Tibial nerve (tissue), 4 donors: ENCODE measurements at regions not wholly inside any gene's neighbourhood (a gene's known extent, or its start where the extent isn't known, plus 50 kb on each side); places are given as distances from the start of the nearest gene placed in this dataset.

Source experiments
- DNase-seq, 2 donors: peaks; one replicate each; pipeline ENCODE4 v3.0.0-alpha.2; 2019; ENCODE audit warnings: low spot score in 2 of 2
- H3K27ac ChIP-seq, 4 donors: fragments of 200-600 bp; sonication (generic) in 3 of 4; one replicate each; pipeline ENCODE4 v1.5.1; 2017 to 2019; ENCODE audit warnings: mild to moderate bottlenecking in 1 of 4
- H3K27me3 ChIP-seq, 2 donors: fragments of 200-600 bp; sonication (generic) in 1 of 2; one replicate each; pipeline versions ENCODE4 v1.5.1 to v1.6.0; 2017 to 2019
- H3K36me3 ChIP-seq, 3 donors: fragments of 200-600 bp; sonication (generic); one replicate each; pipeline ENCODE4 v1.5.1; 2018 to 2019
- H3K4me1 ChIP-seq, 4 donors: fragments of 200-600 bp; sonication (generic) in 3 of 4; one replicate each; pipeline ENCODE4 v1.5.1; 2017 to 2019
- H3K4me3 ChIP-seq, 4 donors: fragments of 200-600 bp; sonication (generic) in 3 of 4; one replicate each; pipeline ENCODE4 v1.5.1; 2017 to 2019; ENCODE audit warnings: mild to moderate bottlenecking in 1 of 4, moderate library complexity in 1 of 4
- H3K9me3 ChIP-seq, 4 donors: fragments of 200-600 bp; sonication (generic) in 3 of 4; one replicate each; pipeline ENCODE4 v1.5.1; 2017 to 2019
- CTCF ChIP-seq, 5 experiments: fragments of 200-600 bp in 3 of 5; fragments of 450-650 bp in 2 of 5; sonication (generic) in 3 of 5; IDR thresholded peaks; one replicate each; pipeline ENCODE4 v1.5.1; 2016 to 2019; ENCODE audit warnings: antibody characterized with exemption in 5 of 5, mild to moderate bottlenecking in 3 of 5, moderate library complexity in 2 of 5
- EP300 ChIP-seq, 2 donors: sonication (generic); formaldehyde crosslinking; IDR thresholded peaks; one replicate each; pipeline ENCODE4 v1.6.1; 2017; ENCODE audit warnings: antibody characterized with exemption in 2 of 2, mild to moderate bottlenecking in 1 of 2
- POLR2A ChIP-seq, 2 donors: fragments of 450-650 bp; IDR thresholded peaks; one replicate each; pipeline ENCODE4 v1.6.1; 2017; ENCODE audit warnings: antibody characterized with exemption in 2 of 2, mild to moderate bottlenecking in 2 of 2, moderate library complexity in 2 of 2
- WGBS, 2 donors: methylation state at CpG; one replicate each; pipeline ENCODE4 v1.1.5; 2018; 5-methylcytosine and 5-hydroxymethylcytosine counted together

GRCh38 chr5:68352166-68352565 is 136.6 kb downstream of the PIK3R1 start:
- H3K4me3 ChIP-seq, result no peak overlapping the region
- peaks cover 0 to 7% (median 0%) of the 10 kb centered on the region in 4 donors for H3K9me3 ChIP-seq
- H3K27me3 ChIP-seq, result no peaks in the 10 kb centered on the region
- DNase-seq, result no peak
- TF ChIP-seq CTCF (IDR thresholded peaks at IDR 0.05) (no peak), POLR2A (IDR thresholded peaks at IDR 0.05) (no peak), EP300 (IDR thresholded peaks at IDR 0.05) (no peak)
- H3K4me1 ChIP-seq, result no peaks in the 10 kb centered on the region
- 44 to 50% methylated on average over 3 of the region's 3 CpGs for WGBS, 2 donors
- H3K27ac ChIP-seq, result no peak overlapping the region
- H3K36me3 ChIP-seq, result no peaks in the 10 kb centered on the region

DNA sequence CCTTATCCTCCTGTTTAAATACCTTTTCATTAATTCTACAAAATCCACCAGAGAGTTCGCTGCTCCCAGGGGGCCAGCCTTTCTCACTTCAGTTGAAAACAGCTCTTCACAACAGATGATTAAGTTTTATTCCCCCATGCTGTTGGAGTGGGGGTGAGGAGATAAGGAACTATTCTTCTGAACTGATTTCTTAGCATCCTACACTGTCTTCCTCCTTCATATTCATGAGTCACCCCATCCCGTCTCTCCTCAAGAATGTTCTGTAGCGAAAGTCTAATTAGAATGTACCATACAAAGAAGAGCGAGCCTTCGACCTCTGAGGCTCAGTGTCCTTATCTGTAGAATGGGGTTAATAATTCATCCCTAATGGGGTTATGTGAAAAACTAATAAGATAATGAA is 138.0 kb downstream of the PIK3R1 start:
- 76 to 79% methylated on average over 5 of the region's 5 CpGs for whole genome bisulfite sequencing, 2 donors
- TF ChIP-seq CTCF (IDR thresholded peaks at IDR 0.05) (no peak), EP300 (IDR thresholded peaks at IDR 0.05) (no peak), POLR2A (IDR thresholded peaks at IDR 0.05) (no peak)
- no peak for DNase-seq
- H3K4me3 ChIP-seq, result no peak overlapping the region
- H3K9me3 ChIP-seq, result peaks cover 0 to under 1% (median 0%) of the 10 kb centered on the region in 4 donors
- no peak overlapping the region for H3K27ac ChIP-seq
- no peaks in the 10 kb centered on the region for H3K36me3 ChIP-seq
- no peaks in the 10 kb centered on the region for H3K4me1 ChIP-seq
- no peaks in the 10 kb centered on the region for H3K27me3 ChIP-seq

DNA sequence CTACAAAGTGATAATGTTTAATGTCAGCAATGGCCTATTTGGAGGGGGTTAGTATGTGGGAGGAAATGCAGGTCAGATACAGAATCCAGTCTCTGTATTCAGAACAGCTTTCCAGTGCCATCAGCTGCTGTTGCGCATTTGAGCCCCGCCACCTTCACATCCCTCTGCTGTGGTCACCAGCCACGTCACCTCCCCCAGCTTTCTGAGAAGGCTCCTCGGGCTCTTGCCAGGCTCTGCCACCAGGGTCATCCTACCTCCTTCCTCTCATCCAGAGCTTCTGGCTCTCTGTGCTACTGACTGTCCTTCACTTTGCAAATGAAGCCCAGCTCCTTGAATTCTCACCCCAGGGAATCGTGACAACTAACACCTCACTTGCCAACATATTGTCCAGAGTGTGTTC is 138.8 kb downstream of the PIK3R1 start:
- no peaks in the 10 kb centered on the region for H3K4me1 ChIP-seq
- H3K36me3 ChIP-seq, result no peaks in the 10 kb centered on the region
- 76 to 83% methylated on average over 5 of the region's 5 CpGs for WGBS, 2 donors
- no peak overlapping the region for H3K4me3 ChIP-seq
- H3K9me3 ChIP-seq, result no peaks in the 10 kb centered on the region
- no peak overlapping the region for H3K27ac ChIP-seq
- no peak for TF ChIP-seq CTCF (IDR thresholded peaks at IDR 0.05)
- TF ChIP-seq POLR2A (IDR thresholded peaks at IDR 0.05), result no peak
- no peak for TF ChIP-seq EP300 (IDR thresholded peaks at IDR 0.05)
- H3K27me3 ChIP-seq, result no peaks in the 10 kb centered on the region
- DNase-seq, result no peak

DNA sequence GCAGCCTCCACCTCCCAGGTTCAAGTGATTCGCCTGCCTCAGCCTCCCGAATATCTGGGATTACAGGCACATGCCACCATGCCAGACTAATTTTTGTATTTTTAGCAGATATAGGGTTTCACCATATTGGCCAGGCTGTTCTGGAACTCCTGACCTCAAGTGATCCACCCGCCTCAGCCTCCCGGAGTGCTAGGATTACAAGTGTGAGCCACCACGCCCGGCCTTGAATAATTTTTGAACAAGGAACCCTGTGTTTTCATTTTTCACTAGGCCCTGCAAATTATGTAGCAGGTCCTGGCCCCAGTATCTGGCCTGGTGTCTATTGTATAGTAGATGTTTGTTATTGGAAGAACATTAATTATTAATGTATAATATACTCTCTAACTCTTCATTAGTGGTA is 140.7 kb downstream of the PIK3R1 start:
- Histone ChIP-seq H3K4me1 (no peaks in the 10 kb centered on the region), H3K27me3 (no peaks in the 10 kb centered on the region), H3K27ac (no peak overlapping the region), H3K4me3 (no peak overlapping the region), H3K9me3 (no peaks in the 10 kb centered on the region), H3K36me3 (no peaks in the 10 kb centered on the region)
- no peak for DNase-seq
- TF ChIP-seq CTCF (IDR thresholded peaks at IDR 0.05) (no peak), EP300 (IDR thresholded peaks at IDR 0.05) (no peak), POLR2A (IDR thresholded peaks at IDR 0.05) (no peak)
- WGBS, 2 donors, result 81 to 82% methylated on average over 6 of the region's 6 CpGs

- TF ChIP-seq CTCF (IDR thresholded peaks at IDR 0.05) (no peak), POLR2A (IDR thresholded peaks at IDR 0.05) (no peak), EP300 (IDR thresholded peaks at IDR 0.05) (no peak)
- Histone ChIP-seq H3K27ac (no peak overlapping the region), H3K9me3 (no peaks in the 10 kb centered on the region), H3K4me1 (no peaks in the 10 kb centered on the region), H3K27me3 (no peaks in the 10 kb centered on the region), H3K4me3 (no peak overlapping the region), H3K36me3 (no peaks in the 10 kb centered on the region)
- DNase-seq, result no peak
- 78 to 81% methylated on average over 2 of the region's 2 CpGs for WGBS, 2 donors
Measured at GRCh38 chr5:68356623-68357022, 141.1 kb downstream of the PIK3R1 start.
